ENCODE measurements at regions not wholly inside any gene's neighbourhood (a gene's known extent, or its start where the extent isn't known, plus 50 kb on each side); places are given as distances from the start of the nearest gene placed in this dataset.

GRCh38 chr13:90396266-90396665 lies 951.2 kb upstream of the MIR17HG start:
- DNase-seq: no peak

GRCh38 chr13:90397503-90397902 lies 950.0 kb upstream of the MIR17HG start:
- no peak for DNase-seq

- no peak for DNase-seq
Observed at GRCh38 chr13:90400372-90400771, 947.1 kb upstream of the MIR17HG start.

GRCh38 chr13:90401150-90401549 lies 946.3 kb upstream of the MIR17HG start:
- no peak for DNase-seq

- DNase-seq: no peak
Observed at GRCh38 chr13:90402102-90402501, 945.4 kb upstream of the MIR17HG start.

GRCh38 chr13:90402613-90403012 lies 944.9 kb upstream of the MIR17HG start:
- no peak for DNase-seq

- no peak for DNase-seq
Observed at GRCh38 chr13:90403330-90404082, 944.0 kb upstream of the MIR17HG start.

- no peak for DNase-seq
Observed at GRCh38 chr13:90405301-90405700, 942.2 kb upstream of the MIR17HG start.

GRCh38 chr13:90412980-90413379 lies 934.5 kb upstream of the MIR17HG start:
- no peak for DNase-seq

- no peak for DNase-seq
Observed at GRCh38 chr13:90413548-90413947, 933.9 kb upstream of the MIR17HG start.

- no peak for DNase-seq
Observed at GRCh38 chr13:90414691-90415596, 932.5 kb upstream of the MIR17HG start.

GRCh38 chr13:90415902-90416301 lies 931.6 kb upstream of the MIR17HG start:
- no peak for DNase-seq

- no peak for DNase-seq
Observed at GRCh38 chr13:90416519-90416918, 931.0 kb upstream of the MIR17HG start.

- no peak for DNase-seq
Observed at GRCh38 chr13:90416938-90417337, 930.5 kb upstream of the MIR17HG start.

- DNase-seq: no peak
Observed at GRCh38 chr13:90420683-90421082, 926.8 kb upstream of the MIR17HG start.

GRCh38 chr13:90427322-90428272 lies 919.9 kb upstream of the MIR17HG start:
- no peak for DNase-seq

- DNase-seq: no peak
Observed at GRCh38 chr13:90428522-90429210, 918.8 kb upstream of the MIR17HG start.

GRCh38 chr13:90430127-90430526 lies 917.4 kb upstream of the MIR17HG start:
- DNase-seq: no peak

- DNase-seq: no peak
Observed at GRCh38 chr13:90436697-90437096, 910.8 kb upstream of the MIR17HG start.

- DNase-seq: no peak
Observed at GRCh38 chr13:90438576-90438975, 908.9 kb upstream of the MIR17HG start.

- DNase-seq: no peak
Observed at GRCh38 chr13:90443268-90443667, 904.2 kb upstream of the MIR17HG start.

- DNase-seq: no peak
Observed at GRCh38 chr13:90444232-90444631, 903.3 kb upstream of the MIR17HG start.

Data from NCI-H1417 treated with DMSO at 0.1 percent for 48 hours (cell line).